Left lung (tissue), 4 donors: ENCODE measurements at regions not wholly inside any gene's neighbourhood (a gene's known extent, or its start where the extent isn't known, plus 50 kb on each side); places are given as distances from the start of the nearest gene placed in this dataset.

Experiments
- ATAC-seq: fragments of 200-7000 bp; cut with Tn5 transposase; one replicate; pipeline ENCODE4 v1.9.1; 2020; ENCODE audit warnings: moderate library complexity
- DNase-seq, 4 donors: peaks; one replicate each; pipeline ENCODE4 v3.0.0-alpha.2; 2013 to 2020
- H3K27ac ChIP-seq, 2 donors: fragments of 200-600 bp; sonication (generic) in 1 of 2; one replicate each; pipeline versions ENCODE4 v1.5.0 to v1.8.0; 2020 to 2021
- H3K27me3 ChIP-seq, 2 donors: fragments of 200-600 bp; sonication (generic) in 1 of 2; one replicate each; pipeline versions ENCODE4 v1.5.0 to v1.8.0; 2020 to 2021
- H3K36me3 ChIP-seq, 2 donors: fragments of 200-600 bp; sonication (generic) in 1 of 2; one replicate each; pipeline versions ENCODE4 v1.5.0 to v1.8.0; 2020 to 2021
- H3K4me1 ChIP-seq, 2 donors: fragments of 200-600 bp; one replicate each; pipeline ENCODE4 v1.8.0; 2021
- H3K4me3 ChIP-seq, 2 donors: fragments of 200-600 bp; sonication (generic) in 1 of 2; one replicate each; pipeline versions ENCODE4 v1.5.0 to v1.8.0; 2020 to 2021; ENCODE audit warnings: mild to moderate bottlenecking in 1 of 2
- H3K9me3 ChIP-seq, 2 donors: fragments of 200-600 bp; sonication (generic) in 1 of 2; one replicate each; pipeline versions ENCODE4 v1.5.0 to v1.8.0; 2020 to 2021
- CTCF ChIP-seq, 2 donors: fragments of 200-600 bp; sonication (generic) in 1 of 2; IDR thresholded peaks; one replicate each; pipeline versions ENCODE4 v1.5.0 to v1.8.0; 2021; ENCODE audit warnings: antibody characterized with exemption in 2 of 2
- intact Hi-C, 2 donors: fragments of 100-400 bp; cut with DNase I; formaldehyde crosslinking; loops; one replicate each; pipeline versions ENCODE4 v1.11.2 to v1.14.2; 2022
- donor health status: DM: no; HTN: yes; CAD: no.
- donor health status: DM: no; HTN: no; CAD: no.

- no peaks in the 10 kb centered on the region for H3K4me1 ChIP-seq
- peaks cover 0 to 26% of the 10 kb centered on the region in 2 donors for H3K27me3 ChIP-seq
- no peak overlapping the region for H3K27ac ChIP-seq
- no peaks in the 10 kb centered on the region for H3K36me3 ChIP-seq
- intact Hi-C loops, result no loop called here
- DNase-seq (no peak), ATAC-seq (no peak)
- no peak for TF ChIP-seq CTCF (IDR thresholded peaks at IDR 0.05)
- no peak overlapping the region for H3K4me3 ChIP-seq
- no peaks in the 10 kb centered on the region for H3K9me3 ChIP-seq
These were observed 172.5 kb downstream of the MN1 start for GRCh38 chr22:27628891-27629631.

- no peaks in the 10 kb centered on the region for H3K4me1 ChIP-seq
- no peak for TF ChIP-seq CTCF (IDR thresholded peaks at IDR 0.05)
These were observed 171.5 kb downstream of the MN1 start for GRCh38 chr22:27629908-27630673.

GRCh38 chr22:27630754-27631153 is 170.8 kb downstream of the MN1 start:
- intact Hi-C loops, result no loop called here
- Histone ChIP-seq H3K27me3 (peaks cover 0 to 32% of the 10 kb centered on the region in 2 donors), H3K4me1 (no peaks in the 10 kb centered on the region), H3K27ac (no peak overlapping the region), H3K9me3 (no peaks in the 10 kb centered on the region), H3K4me3 (no peak overlapping the region), H3K36me3 (no peaks in the 10 kb centered on the region)
- ATAC-seq (no peak), DNase-seq (no peak)
- TF ChIP-seq CTCF (IDR thresholded peaks at IDR 0.05), result no peak

More at GRCh38 chr22:27629908-27630673, 171.5 kb downstream of the MN1 start:
- DNase-seq (no peak), ATAC-seq (no peak)
- intact Hi-C loops, result no loop called here
- Histone ChIP-seq H3K27me3 (peaks cover 0 to 32% of the 10 kb centered on the region in 2 donors), H3K9me3 (no peaks in the 10 kb centered on the region), H3K4me3 (no peak overlapping the region), H3K27ac (no peak overlapping the region), H3K36me3 (no peaks in the 10 kb centered on the region)

- Histone ChIP-seq H3K36me3 (no peaks in the 10 kb centered on the region), H3K27ac (no peak overlapping the region), H3K9me3 (no peaks in the 10 kb centered on the region), H3K4me3 (no peak overlapping the region), H3K27me3 (peaks cover 0 to 32% of the 10 kb centered on the region in 2 donors), H3K4me1 (no peaks in the 10 kb centered on the region)
- DNase-seq, result no peak
- intact Hi-C loops, result no loop called here
- no peak for ATAC-seq
- no peak for TF ChIP-seq CTCF (IDR thresholded peaks at IDR 0.05)
These were observed 169.9 kb downstream of the MN1 start for GRCh38 chr22:27631641-27632040.
